ENCODE measurements at regions not wholly inside any gene's neighbourhood (a gene's known extent, or its start where the extent isn't known, plus 50 kb on each side); places are given as distances from the start of the nearest gene placed in this dataset.
"Not testable (repeated sequence)": the region's sequence is repeated elsewhere in the genome, so short reads cannot be mapped to it uniquely, and the experiment has no call there.

- DNase-seq, result not testable (repeated sequence)
Measured at GRCh38 chr20:30899370-30900079, 357.9 kb upstream of the DEFB115 start.

DNA sequence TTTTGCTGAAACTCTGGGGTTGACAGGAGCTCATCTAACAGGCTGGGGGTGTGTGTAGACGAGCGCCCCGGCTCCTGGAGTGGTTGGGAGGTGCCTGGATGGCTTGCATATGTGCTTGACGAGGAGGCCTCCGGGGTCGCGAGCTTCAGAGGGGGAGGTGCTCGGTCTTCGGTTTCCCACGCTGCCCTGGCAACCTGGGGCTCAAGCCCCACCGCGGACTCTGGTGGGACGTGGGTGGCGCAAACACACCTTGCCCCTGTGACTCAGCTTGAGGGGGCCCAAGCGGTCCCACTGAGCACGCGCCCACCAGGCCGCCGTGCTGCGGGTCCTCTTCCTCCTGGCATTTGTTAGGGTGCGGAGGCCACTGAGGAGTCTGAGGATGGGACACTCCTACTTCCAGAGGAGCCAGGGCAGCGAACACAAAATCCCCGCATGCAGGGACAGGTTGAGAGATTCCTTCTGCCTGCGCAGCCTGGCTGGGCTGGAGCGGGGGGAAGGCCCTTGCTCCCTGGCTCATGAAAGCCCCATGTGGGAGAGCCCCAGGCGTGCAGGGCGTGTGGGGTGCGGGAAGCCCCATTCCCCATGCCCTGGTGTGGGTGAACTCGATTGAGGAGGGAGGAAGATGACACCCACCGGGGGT, 357.3 kb upstream of the DEFB115 start:
- not testable (repeated sequence) for DNase-seq

DNA sequence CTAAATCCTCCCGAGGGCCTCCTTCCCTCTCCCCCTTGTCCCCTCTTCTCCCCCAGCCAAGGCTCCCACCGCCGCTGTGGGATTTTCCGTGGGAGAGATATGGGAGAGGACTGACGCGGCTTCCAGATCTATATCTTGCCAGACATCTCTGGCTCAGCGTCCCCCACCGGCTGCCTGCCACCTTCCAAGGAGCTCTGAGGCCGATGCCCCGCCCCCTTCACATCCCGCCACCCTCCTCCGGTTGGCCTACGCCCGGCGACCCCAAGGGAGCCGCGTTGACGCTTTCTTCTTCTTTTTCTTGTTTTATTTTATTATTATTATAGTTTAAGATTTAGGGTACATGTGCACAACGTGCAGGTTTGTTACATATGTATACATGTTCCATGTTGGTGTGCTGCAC, 352.2 kb upstream of the DEFB115 start:
- not testable (repeated sequence) for DNase-seq

- no peak for DNase-seq
Measured at GRCh38 chr20:30910937-30911725, 346.3 kb upstream of the DEFB115 start.

GRCh38 chr20:30911832-30912660, 345.4 kb upstream of the DEFB115 start:
- not testable (repeated sequence) for DNase-seq

DNA sequence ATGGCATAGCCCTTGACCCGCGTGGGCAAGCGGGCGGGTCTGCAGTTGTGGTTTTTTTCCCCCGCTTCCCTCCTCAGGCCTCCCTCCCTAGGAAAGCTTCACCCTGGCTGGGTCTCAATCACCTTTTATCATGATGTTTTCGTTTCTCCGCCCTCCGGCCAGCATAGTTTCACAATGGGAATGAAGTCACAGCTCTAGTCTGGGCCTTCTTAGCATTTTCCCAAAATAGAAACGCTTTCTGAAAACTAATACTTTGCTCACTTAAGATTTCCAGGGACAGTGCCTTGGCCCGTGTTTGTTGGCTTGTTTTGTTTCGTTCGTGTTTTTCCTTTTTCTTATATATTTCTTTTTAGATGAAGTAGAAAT, 344.8 kb upstream of the DEFB115 start:
- not testable (repeated sequence) for DNase-seq

- DNase-seq, result not testable (repeated sequence)
Measured at GRCh38 chr20:30916404-30916803, 341.1 kb upstream of the DEFB115 start.

GRCh38 chr20:30919514-30920188, 337.8 kb upstream of the DEFB115 start:
- no peak for DNase-seq

DNA sequence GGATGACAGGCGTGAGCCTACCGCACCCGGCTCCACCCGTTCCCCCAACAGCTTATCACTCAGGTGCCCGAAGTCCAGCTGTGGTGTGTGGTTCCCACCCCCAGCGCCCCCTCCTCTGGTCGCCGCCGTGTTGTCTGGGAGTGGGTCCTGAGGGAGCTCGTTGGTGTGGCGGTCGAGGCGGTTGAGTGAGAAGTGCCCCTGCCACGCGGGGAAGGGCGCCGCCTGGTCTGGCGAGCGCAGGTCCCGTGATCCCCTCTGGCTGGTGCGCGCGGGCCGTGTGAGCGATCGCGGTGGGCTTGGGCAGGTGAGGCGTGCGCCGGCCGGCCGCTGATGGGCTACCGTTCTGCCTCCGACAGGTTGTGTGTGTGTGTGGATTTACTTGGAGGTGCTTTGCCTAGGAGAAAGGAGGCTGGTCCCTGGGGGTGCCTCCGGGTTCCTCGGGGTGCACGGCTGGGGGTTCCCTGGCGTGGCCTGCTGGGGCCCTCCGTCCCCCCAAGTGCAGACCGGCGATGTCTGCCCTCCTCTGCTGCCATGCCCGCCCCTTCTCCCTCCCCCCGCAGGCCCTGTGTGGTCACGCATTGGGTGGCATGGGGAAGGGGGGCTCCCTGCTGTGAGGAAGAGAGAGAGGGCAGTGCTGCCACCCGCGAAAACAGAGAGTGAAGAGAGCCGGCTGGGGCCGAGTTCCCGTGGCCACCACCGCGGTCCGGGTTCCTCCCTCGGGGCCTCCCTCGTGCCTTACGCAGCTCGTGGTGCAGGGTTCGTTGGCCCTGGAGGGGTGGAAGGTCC, 336.0 kb upstream of the DEFB115 start:
- DNase-seq, result no peak

DNA sequence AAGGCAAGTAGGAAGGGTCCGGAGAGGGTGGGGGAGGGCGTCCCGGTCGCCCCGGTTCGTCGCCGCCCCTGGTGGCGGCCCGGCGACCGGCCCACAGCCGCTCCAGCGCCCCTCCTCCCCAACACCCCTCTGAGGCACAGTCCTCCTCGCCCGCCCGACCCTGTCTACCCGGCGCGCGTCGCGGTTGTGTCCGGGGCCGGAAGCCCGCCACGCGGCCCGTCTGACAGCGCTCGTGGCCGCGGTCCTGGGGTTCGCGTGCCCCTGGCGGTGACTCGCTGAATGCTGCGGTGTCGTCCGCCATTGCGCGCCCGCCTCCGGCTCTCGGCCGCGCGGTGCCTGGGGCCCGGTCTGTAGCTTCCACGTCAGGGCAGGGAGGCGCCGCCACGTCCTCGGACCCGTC, 335.3 kb upstream of the DEFB115 start:
- no peak for DNase-seq

GRCh38 chr20:30937790-30938189, 319.7 kb upstream of the DEFB115 start:
- DNase-seq, result no peak

- no peak for DNase-seq
Measured at GRCh38 chr20:30949761-30950160, 307.7 kb upstream of the DEFB115 start.

DNA sequence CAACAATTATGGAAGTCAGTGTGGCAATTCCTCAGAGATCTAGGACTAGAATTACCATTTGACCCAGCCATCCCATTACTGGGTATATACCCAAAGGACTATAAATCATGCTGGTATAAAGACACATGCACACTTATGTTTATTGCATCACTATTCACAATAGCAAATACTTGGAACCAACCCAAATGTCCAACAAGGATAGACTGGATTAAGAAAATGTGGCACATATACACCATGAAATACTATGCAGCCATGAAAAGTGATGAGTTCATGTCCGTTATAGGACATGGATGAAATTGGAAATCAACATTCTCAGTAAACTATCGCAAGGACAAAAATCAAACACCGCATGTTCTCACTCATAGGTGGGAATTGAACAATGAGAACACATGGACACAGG, 306.4 kb upstream of the DEFB115 start:
- DNase-seq, result not testable (repeated sequence)

- DNase-seq, result not testable (repeated sequence)
Measured at GRCh38 chr20:30956649-30957048, 300.8 kb upstream of the DEFB115 start.

DNA sequence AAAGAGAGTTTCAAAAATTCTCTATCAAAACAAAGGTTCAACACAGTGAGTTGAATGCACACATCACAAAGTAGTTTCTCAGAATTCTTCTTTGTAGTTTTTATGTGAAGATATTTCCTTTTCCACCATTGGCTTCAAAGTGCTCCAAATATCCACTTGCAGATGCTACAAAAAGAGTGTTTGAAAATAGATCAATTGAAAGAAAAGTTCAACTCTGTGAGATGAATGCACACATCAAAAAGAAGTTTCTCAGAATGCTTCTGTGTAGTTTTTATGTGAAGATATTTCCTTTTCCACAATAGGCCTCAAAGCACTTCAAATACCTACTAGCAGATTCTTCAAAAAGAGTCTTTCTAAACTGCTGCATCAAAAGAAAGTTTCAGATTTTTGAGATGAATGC, 298.3 kb upstream of the DEFB115 start:
- DNase-seq, result not testable (repeated sequence)

GRCh38 chr20:30963591-30963990, 293.9 kb upstream of the DEFB115 start:
- no peak for DNase-seq

DNA sequence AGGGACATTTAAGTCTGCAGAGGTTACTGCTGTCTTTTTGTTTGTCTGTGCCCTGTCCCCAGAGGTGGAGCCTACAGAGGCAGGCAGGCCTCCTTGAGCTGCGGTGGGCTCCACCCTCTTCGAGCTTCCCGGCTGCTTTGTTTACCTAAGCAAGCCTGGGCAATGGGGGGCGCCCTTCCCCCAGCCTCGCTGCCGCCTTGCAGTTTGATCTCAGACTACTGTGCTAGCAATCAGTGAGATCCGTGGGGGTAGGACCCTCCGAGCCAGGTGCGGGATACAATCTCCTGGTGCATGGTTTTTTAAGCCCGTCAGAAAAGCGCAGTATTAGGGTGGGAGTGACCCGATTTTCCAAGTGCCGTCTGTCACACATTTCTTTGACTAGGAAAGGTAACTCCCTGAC, 281.6 kb upstream of the DEFB115 start:
- not testable (repeated sequence) for DNase-seq

DNA sequence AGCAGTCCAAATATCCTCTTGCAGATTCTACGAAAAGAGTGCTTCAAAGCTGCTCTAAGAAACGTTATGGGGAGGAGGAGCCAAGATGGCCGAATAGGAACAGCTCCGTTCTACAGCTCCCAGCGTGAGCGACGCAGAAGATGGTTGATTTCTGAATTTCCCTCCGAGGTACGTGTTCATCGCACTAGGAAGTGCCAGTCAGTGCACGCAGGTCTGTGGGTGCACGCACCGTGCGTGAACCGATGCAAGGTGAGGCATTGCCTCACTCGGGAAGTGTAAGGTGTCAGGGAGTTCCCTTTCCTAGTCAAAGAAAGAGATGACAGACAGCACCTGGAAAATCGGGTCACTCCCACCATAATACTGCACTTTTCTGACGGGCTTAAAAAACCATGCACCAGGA, 272.1 kb upstream of the DEFB115 start:
- no peak for DNase-seq

All from GF-D8 (cell line).